Skeletal muscle tissue (tissue), 3 donors: ENCODE measurements at regions not wholly inside any gene's neighbourhood (a gene's known extent, or its start where the extent isn't known, plus 50 kb on each side); places are given as distances from the start of the nearest gene placed in this dataset.

ENCODE experiments used
- H3K27ac ChIP-seq: one replicate; pipeline ENCODE4 v1.7.0; 2013; ENCODE audit warnings: mild to moderate bottlenecking, low read depth, low read length, inconsistent platforms
- H3K27me3 ChIP-seq, 3 donors: one replicate each; pipeline ENCODE4 v1.7.0; 2013; ENCODE audit warnings: low read length in 3 of 3; ENCODE audit not compliant: control insufficient read depth in 3 of 3, insufficient read depth in 3 of 3
- H3K36me3 ChIP-seq, 3 donors: one replicate each; pipeline ENCODE4 v1.7.0; 2013; ENCODE audit warnings: low read length in 3 of 3; ENCODE audit not compliant: control insufficient read depth in 3 of 3, insufficient read depth in 3 of 3
- H3K4me1 ChIP-seq, 3 donors: one replicate each; pipeline ENCODE4 v1.7.0; 2013; ENCODE audit warnings: low read length in 3 of 3, mild to moderate bottlenecking in 3 of 3; ENCODE audit not compliant: control insufficient read depth in 3 of 3, insufficient read depth in 3 of 3
- H3K4me3 ChIP-seq, 3 donors: one replicate each; pipeline ENCODE4 v1.7.0; 2013; ENCODE audit warnings: low read length in 3 of 3
- H3K9ac ChIP-seq, 3 donors: one replicate each; pipeline ENCODE4 v1.7.0; 2013; ENCODE audit warnings: low read length in 3 of 3, mild to moderate bottlenecking in 3 of 3, moderate library complexity in 2 of 3, low read depth in 1 of 3
- H3K9me3 ChIP-seq, 3 donors: one replicate each; pipeline ENCODE4 v1.7.0; 2013; ENCODE audit warnings: low read length in 3 of 3; ENCODE audit not compliant: control insufficient read depth in 3 of 3
- donor health status: Osteomylitis.

- H3K27ac ChIP-seq: no peak overlapping the region
These were observed 164.9 kb upstream of the AGAP1 start for GRCh38 chr2:235328991-235329390.

GRCh38 chr2:235330775-235331451, 162.9 kb upstream of the AGAP1 start:
- no peak overlapping the region for H3K27ac ChIP-seq
- no peaks in the 10 kb centered on the region for H3K36me3 ChIP-seq
- H3K27me3 ChIP-seq: peaks cover 0 to 4% (median 3%) of the 10 kb centered on the region in 3 donors

More at GRCh38 chr2:235328991-235329390, 164.9 kb upstream of the AGAP1 start:
- peaks cover 4 to 17% (median 11%) of the 10 kb centered on the region in 3 donors for H3K27me3 ChIP-seq
- H3K4me1 ChIP-seq: no peaks in the 10 kb centered on the region
- H3K9ac ChIP-seq: no peak overlapping the region
- H3K9me3 ChIP-seq: peaks cover 0 to 3% (median 0%) of the 10 kb centered on the region in 3 donors
- no peaks in the 10 kb centered on the region for H3K36me3 ChIP-seq
- no peak overlapping the region for H3K4me3 ChIP-seq

GRCh38 chr2:235332240-235332890, 161.5 kb upstream of the AGAP1 start:
- Histone ChIP-seq H3K27ac (no peak overlapping the region), H3K4me1 (no peaks in the 10 kb centered on the region), H3K4me3 (no peak overlapping the region), H3K9ac (no peak overlapping the region), H3K27me3 (peaks cover 0 to 4% (median 3%) of the 10 kb centered on the region in 3 donors), H3K36me3 (no peaks in the 10 kb centered on the region), H3K9me3 (peaks cover 0 to 3% (median 0%) of the 10 kb centered on the region in 3 donors)

More at GRCh38 chr2:235330775-235331451, 162.9 kb upstream of the AGAP1 start:
- H3K9me3 ChIP-seq: peaks cover 0 to 3% (median 0%) of the 10 kb centered on the region in 3 donors
- no peaks in the 10 kb centered on the region for H3K4me1 ChIP-seq
- no peak overlapping the region for H3K9ac ChIP-seq
- no peak overlapping the region for H3K4me3 ChIP-seq

DNA sequence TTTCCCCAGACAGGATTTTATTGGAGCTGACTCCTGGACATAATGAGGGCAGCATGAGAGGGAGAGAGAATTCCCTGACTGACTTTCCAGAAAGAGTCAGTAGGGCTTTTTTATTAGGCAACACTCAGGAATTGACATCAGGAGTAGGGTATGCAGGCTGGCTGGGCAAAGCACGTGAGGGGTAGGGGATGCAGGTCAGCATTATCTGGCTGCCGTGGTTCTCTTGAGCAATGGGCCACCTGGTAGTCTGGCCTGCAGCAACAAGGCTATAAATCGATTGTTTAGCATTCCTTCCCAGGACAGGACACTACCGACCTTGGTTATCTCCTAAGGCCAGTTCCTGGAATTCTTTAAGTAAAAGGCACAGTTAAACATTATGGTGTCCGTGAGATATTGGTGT, 160.8 kb upstream of the AGAP1 start:
- peaks cover 0 to 4% (median 3%) of the 10 kb centered on the region in 3 donors for H3K27me3 ChIP-seq
- H3K4me3 ChIP-seq: no peak overlapping the region
- no peak overlapping the region for H3K27ac ChIP-seq
- H3K9me3 ChIP-seq: peaks cover 0 to 3% (median 0%) of the 10 kb centered on the region in 3 donors
- H3K9ac ChIP-seq: no peak overlapping the region
- no peaks in the 10 kb centered on the region for H3K36me3 ChIP-seq
- no peaks in the 10 kb centered on the region for H3K4me1 ChIP-seq

DNA sequence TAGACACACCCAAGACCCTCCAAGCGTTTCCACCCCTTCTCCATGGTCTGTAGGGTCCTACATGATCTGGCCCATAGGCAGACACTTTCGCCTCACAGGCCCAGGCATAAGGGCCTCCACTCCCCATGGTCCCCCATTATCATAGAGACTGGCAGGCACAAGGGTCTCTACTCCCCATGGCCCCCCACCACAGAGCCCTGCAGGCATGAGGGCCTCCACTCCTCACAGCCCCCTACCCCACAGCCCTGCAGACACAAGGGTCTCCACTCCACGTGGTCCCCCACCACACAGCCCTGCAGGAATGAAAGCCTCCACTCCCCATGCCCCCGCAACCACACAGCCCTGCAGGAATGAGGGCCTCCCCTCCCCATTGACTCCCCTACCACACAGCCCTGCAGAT, 159.7 kb upstream of the AGAP1 start:
- peaks cover 0 to 4% (median 3%) of the 10 kb centered on the region in 3 donors for H3K27me3 ChIP-seq
- no peaks in the 10 kb centered on the region for H3K36me3 ChIP-seq
- peaks cover 0 to 3% (median 0%) of the 10 kb centered on the region in 3 donors for H3K9me3 ChIP-seq
- H3K9ac ChIP-seq: no peak overlapping the region
- no peak overlapping the region for H3K27ac ChIP-seq
- H3K4me1 ChIP-seq: no peaks in the 10 kb centered on the region
- no peak overlapping the region for H3K4me3 ChIP-seq

- Histone ChIP-seq H3K27ac (peak overlapping the region; percentile 67), H3K4me3 (no peak overlapping the region), H3K9ac (no peak overlapping the region), H3K36me3 (no peaks in the 10 kb centered on the region), H3K9me3 (no peaks in the 10 kb centered on the region), H3K4me1 (peaks cover 0 to 5% (median 0%) of the 10 kb centered on the region in 3 donors), H3K27me3 (peaks cover 0 to 15% (median 7%) of the 10 kb centered on the region in 3 donors)
These were observed 150.6 kb upstream of the AGAP1 start for GRCh38 chr2:235343156-235343774.

- peaks cover 0 to 5% (median 0%) of the 10 kb centered on the region in 3 donors for H3K4me1 ChIP-seq
- peaks cover 0 to 15% (median 7%) of the 10 kb centered on the region in 3 donors for H3K27me3 ChIP-seq
- H3K36me3 ChIP-seq: no peaks in the 10 kb centered on the region
- H3K9ac ChIP-seq: no peak overlapping the region
- no peaks in the 10 kb centered on the region for H3K9me3 ChIP-seq
- H3K4me3 ChIP-seq: no peak overlapping the region
- H3K27ac ChIP-seq: peak overlapping the region; percentile 67
These were observed 150.0 kb upstream of the AGAP1 start for GRCh38 chr2:235343869-235344268.

DNA sequence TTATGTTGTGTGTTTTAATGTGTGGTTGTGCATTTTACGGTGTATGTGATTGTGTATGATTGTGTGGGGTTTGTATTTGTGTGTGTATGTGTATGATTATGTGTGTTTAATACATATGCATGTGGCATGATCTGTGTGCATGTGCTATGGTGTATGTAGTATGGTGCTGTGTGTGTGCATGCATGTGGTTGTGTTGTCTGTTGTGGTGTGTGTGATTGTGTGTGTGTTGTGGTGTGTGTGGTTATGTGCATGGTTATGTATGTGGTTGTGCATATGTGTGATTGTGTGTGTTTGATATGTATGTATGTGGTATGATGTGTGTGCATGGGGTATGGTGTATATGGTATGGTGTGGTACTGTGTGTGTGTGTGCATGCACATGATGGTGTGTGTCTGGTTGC, 148.1 kb upstream of the AGAP1 start:
- Histone ChIP-seq H3K27me3 (peaks cover 0 to 16% (median 7%) of the 10 kb centered on the region in 3 donors), H3K9me3 (no peaks in the 10 kb centered on the region), H3K9ac (no peak overlapping the region), H3K27ac (no peak overlapping the region), H3K36me3 (no peaks in the 10 kb centered on the region), H3K4me3 (no peak overlapping the region), H3K4me1 (peaks cover 0 to 5% (median 3%) of the 10 kb centered on the region in 3 donors)

GRCh38 chr2:235347691-235348090, 146.2 kb upstream of the AGAP1 start:
- peaks cover 6 to 9% (median 7%) of the 10 kb centered on the region in 3 donors for H3K4me1 ChIP-seq
- peaks cover 0 to 16% (median 5%) of the 10 kb centered on the region in 3 donors for H3K27me3 ChIP-seq
- H3K9me3 ChIP-seq: no peaks in the 10 kb centered on the region
- H3K27ac ChIP-seq: no peak overlapping the region
- no peaks in the 10 kb centered on the region for H3K36me3 ChIP-seq
- no peak overlapping the region for H3K4me3 ChIP-seq
- no peak overlapping the region for H3K9ac ChIP-seq

- H3K9me3 ChIP-seq: no peaks in the 10 kb centered on the region
- peaks cover 7 to 9% (median 9%) of the 10 kb centered on the region in 3 donors for H3K4me1 ChIP-seq
- no peaks in the 10 kb centered on the region for H3K36me3 ChIP-seq
- H3K27ac ChIP-seq: no peak overlapping the region
- H3K4me3 ChIP-seq: no peak overlapping the region
- peaks cover 0 to 16% (median 5%) of the 10 kb centered on the region in 3 donors for H3K27me3 ChIP-seq
- no peak overlapping the region for H3K9ac ChIP-seq
These were observed 145.5 kb upstream of the AGAP1 start for GRCh38 chr2:235348329-235348728.
